GM23248 (cell line): ENCODE measurements at regions not wholly inside any gene's neighbourhood (a gene's known extent, or its start where the extent isn't known, plus 50 kb on each side); places are given as distances from the start of the nearest gene placed in this dataset.
A peak's percentile ranks its signal among the peaks of the same experiment; 100 is the strongest.

ENCODE experiments used
- DNase-seq: peaks from one replicate; pipeline ENCODE4 v3.0.0-alpha.2; 2015
- H2AFZ ChIP-seq: fragments of 200-600 bp; sonication (generic); 2 replicates; pipeline ENCODE4 v1.6.1; 2016; ENCODE audit warnings: antibody characterized with exemption
- H3F3A ChIP-seq: fragments of 200-600 bp; sonication (generic); 2 replicates; pipeline ENCODE4 v1.6.1; 2016; ENCODE audit warnings: mild to moderate bottlenecking, antibody characterized with exemption, mixed run types; ENCODE audit not compliant: insufficient read depth
- H3K27ac ChIP-seq: fragments of 200-600 bp; sonication (generic); 2 replicates; pipeline ENCODE4 v1.5.1; 2016; ENCODE audit warnings: mild to moderate bottlenecking
- H3K27me3 ChIP-seq: fragments of 200-600 bp; sonication (generic); replicated peaks from 2 replicates; pipeline ENCODE4 v1.6.1; 2016; ENCODE audit warnings: mild to moderate bottlenecking; ENCODE audit not compliant: insufficient read depth
- H3K36me3 ChIP-seq: fragments of 200-600 bp; sonication (generic); 2 replicates; pipeline ENCODE4 v1.6.1; 2016; ENCODE audit warnings: low read depth, mild to moderate bottlenecking
- H3K4me1 ChIP-seq: fragments of 200-600 bp; sonication (generic); 2 replicates; pipeline ENCODE4 v1.6.1; 2016; ENCODE audit warnings: mild to moderate bottlenecking; ENCODE audit not compliant: insufficient read depth
- H3K4me2 ChIP-seq: fragments of 200-600 bp; sonication (generic); one replicate; pipeline ENCODE4 v1.6.1; 2016; ENCODE audit warnings: mild to moderate bottlenecking; ENCODE audit not compliant: unreplicated experiment
- H3K4me3 ChIP-seq: fragments of 200-600 bp; sonication (generic); 2 replicates; pipeline ENCODE4 v1.5.1; 2016; ENCODE audit warnings: mild to moderate bottlenecking
- H3K79me2 ChIP-seq: fragments of 200-600 bp; sonication (generic); 2 replicates; pipeline ENCODE4 v1.6.1; 2016; ENCODE audit warnings: mild to moderate bottlenecking; ENCODE audit not compliant: insufficient read depth
- H3K9ac ChIP-seq: fragments of 200-600 bp; sonication (generic); 2 replicates; pipeline ENCODE4 v1.6.1; 2016; ENCODE audit warnings: mild to moderate bottlenecking
- H3K9me2 ChIP-seq: fragments of 200-600 bp; sonication (generic); 2 replicates; pipeline ENCODE4 v1.6.1; 2016; ENCODE audit warnings: mixed run types, mild to moderate bottlenecking, moderate library complexity; ENCODE audit not compliant: insufficient read depth
- H3K9me3 ChIP-seq: fragments of 200-600 bp; sonication (generic); one replicate; pipeline ENCODE4 v1.6.1; 2017; ENCODE audit warnings: low read depth
- H4K20me1 ChIP-seq: fragments of 200-600 bp; sonication (generic); 2 replicates; pipeline ENCODE4 v1.6.0; 2016; ENCODE audit not compliant: insufficient read depth
- EZH2 ChIP-seq: fragments of 200-600 bp; sonication (generic); IDR thresholded peaks from 2 replicates; pipeline ENCODE4 v1.6.1; 2018; ENCODE audit warnings: antibody characterized with exemption, mild to moderate bottlenecking; ENCODE audit not compliant: insufficient read depth, poor library complexity, severe bottlenecking
- EZH2phosphoT487 ChIP-seq: fragments of 200-600 bp; sonication (generic); IDR thresholded peaks from 2 replicates; pipeline ENCODE4 v1.6.1; 2018; ENCODE audit warnings: antibody characterized with exemption, moderate library complexity, mild to moderate bottlenecking, low read depth; ENCODE audit not compliant: insufficient read depth
- WGBS, 2 experiments: methylation state at CpG; one replicate each; pipeline ENCODE4 v1.1.6; 2015 to 2017; ENCODE audit warnings: low lambda C conversion rate in 2 of 2, low coverage in 1 of 2; ENCODE audit errors: missing lambda C conversion rate in 2 of 2; 5-methylcytosine and 5-hydroxymethylcytosine counted together
- in situ Hi-C: fragments of 300-500 bp; cut with MboI; formaldehyde crosslinking; loops from 2 replicates; pipeline ENCODE4 v1.15.0; 2020

DNA sequence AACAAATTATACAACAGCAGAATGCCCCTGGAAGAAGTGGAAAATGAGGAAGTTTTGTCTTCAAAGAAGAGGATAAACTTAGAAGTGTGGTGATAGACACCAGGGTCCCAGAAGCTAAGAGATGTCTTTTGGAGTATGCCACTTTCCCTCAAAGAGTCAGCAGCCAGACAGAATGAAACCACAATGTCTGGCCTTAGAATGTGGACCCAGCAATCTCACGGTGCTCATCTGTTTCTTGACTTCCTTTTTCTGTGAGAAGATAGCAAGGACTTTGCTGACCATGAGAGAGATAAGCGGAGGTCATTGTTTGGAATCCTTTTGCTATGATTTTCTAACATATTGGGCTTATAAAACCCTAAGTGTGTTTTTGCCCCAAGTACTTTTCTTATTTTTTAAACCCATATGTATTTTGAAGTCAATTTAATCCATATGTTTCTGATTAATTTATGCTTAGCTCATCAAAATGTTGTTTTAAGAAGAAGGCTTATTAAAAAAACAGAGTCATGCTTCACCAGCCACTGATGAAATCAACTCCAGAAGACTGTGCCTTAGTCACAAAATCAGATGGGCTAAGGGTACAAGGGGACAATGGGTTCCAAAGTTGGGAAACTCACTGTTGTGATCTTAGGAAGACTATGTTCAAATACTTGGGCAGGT is 451.2 kb upstream of the JAG1 start:
- Histone ChIP-seq H3F3A (no peaks in the 10 kb centered on the region), H2AFZ (no peak overlapping the region), H3K9me2 (no peaks in the 10 kb centered on the region), H4K20me1 (no peaks in the 10 kb centered on the region), H3K9ac (no peak overlapping the region), H3K27ac (no peak overlapping the region), H3K4me2 (no peak overlapping the region), H3K4me1 (no peaks in the 10 kb centered on the region), H3K4me3 (no peak overlapping the region), H3K27me3 (peaks cover 4% of the 10 kb centered on the region; the same call in 1 of the 2 replicates), H3K79me2 (no peaks in the 10 kb centered on the region), H3K36me3 (no peaks in the 10 kb centered on the region), H3K9me3 (no peaks in the 10 kb centered on the region)
- peak; percentile 11 for DNase-seq
- TF ChIP-seq EZH2phosphoT487 (no peak), EZH2 (no peak)
- whole genome bisulfite sequencing, 2 experiments: 62 to 71% methylated on average over 2 of the region's 2 CpGs
- in situ Hi-C loops: no loop called here

- Histone ChIP-seq H3F3A (no peaks in the 10 kb centered on the region), H3K9me2 (no peaks in the 10 kb centered on the region), H3K4me2 (no peak overlapping the region), H3K36me3 (no peaks in the 10 kb centered on the region), H3K27me3 (peaks cover 4% of the 10 kb centered on the region; the same call in 1 of the 2 replicates), H3K9me3 (no peaks in the 10 kb centered on the region), H3K79me2 (no peaks in the 10 kb centered on the region), H3K9ac (no peak overlapping the region), H2AFZ (no peak overlapping the region), H3K27ac (no peak overlapping the region), H3K4me1 (no peaks in the 10 kb centered on the region), H4K20me1 (no peaks in the 10 kb centered on the region), H3K4me3 (no peak overlapping the region)
- 6 to 9% methylated on average over 3 of the region's 3 CpGs for WGBS, 2 experiments
- DNase-seq: peak; percentile 2
- no peak for TF ChIP-seq EZH2phosphoT487
- no peak for TF ChIP-seq EZH2
- in situ Hi-C loops: no loop called here
Observed at GRCh38 chr20:11128220-11128718, 454.5 kb upstream of the JAG1 start.

- no peaks in the 10 kb centered on the region for H3K79me2 ChIP-seq
- DNase-seq: no peak
- H3K9me2 ChIP-seq: no peaks in the 10 kb centered on the region
- H3K27ac ChIP-seq: no peak overlapping the region
- 5 to 9% methylated on average over 1 of the region's 1 CpG for WGBS, 2 experiments
- no peaks in the 10 kb centered on the region for H3K4me1 ChIP-seq
- no peaks in the 10 kb centered on the region for H3K9me3 ChIP-seq
- no peak overlapping the region for H3K4me3 ChIP-seq
- H4K20me1 ChIP-seq: no peaks in the 10 kb centered on the region
- TF ChIP-seq EZH2: no peak
- TF ChIP-seq EZH2phosphoT487: no peak
- in situ Hi-C loops: no loop called here
- no peak overlapping the region for H2AFZ ChIP-seq
- H3K27me3 ChIP-seq: peaks cover 4% of the 10 kb centered on the region; the same call in 1 of the 2 replicates
- H3K4me2 ChIP-seq: no peak overlapping the region
- no peaks in the 10 kb centered on the region for H3F3A ChIP-seq
- no peaks in the 10 kb centered on the region for H3K36me3 ChIP-seq
- H3K9ac ChIP-seq: no peak overlapping the region
Observed at GRCh38 chr20:11128721-11129120, 454.9 kb upstream of the JAG1 start.

DNA sequence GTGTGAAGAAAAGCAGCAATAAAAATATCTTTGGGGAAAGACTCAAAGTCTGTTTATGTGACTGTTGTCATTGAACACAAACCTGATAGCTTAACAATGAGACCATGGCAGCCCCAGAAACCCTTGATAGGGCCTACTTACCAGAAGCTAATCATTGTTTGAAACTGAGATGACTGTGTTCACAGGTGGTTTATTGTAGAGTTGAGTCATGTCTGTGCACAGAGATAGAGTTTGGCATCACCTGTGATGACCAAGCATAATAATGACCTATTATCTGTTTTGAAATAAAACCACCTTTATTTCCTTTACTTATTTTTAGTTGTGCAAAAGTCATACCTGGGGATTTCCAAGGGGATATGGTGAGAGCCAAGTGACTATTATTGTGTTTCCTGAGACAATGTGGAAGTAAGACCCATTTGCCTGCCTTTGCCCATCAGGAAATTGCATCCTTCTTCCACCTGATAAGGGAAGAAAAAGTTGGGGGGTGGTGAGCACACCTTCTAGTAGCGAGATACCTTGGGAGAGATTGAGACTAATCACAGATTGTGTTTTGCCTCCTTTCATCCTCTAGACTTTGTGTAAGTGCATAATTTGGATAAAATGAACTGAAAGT is 456.9 kb upstream of the JAG1 start:
- Histone ChIP-seq H3K79me2 (no peaks in the 10 kb centered on the region), H3F3A (no peaks in the 10 kb centered on the region), H3K9me2 (no peaks in the 10 kb centered on the region), H3K36me3 (no peaks in the 10 kb centered on the region), H3K9me3 (no peaks in the 10 kb centered on the region), H3K27me3 (peaks cover 6% of the 10 kb centered on the region; the same call in 1 of the 2 replicates), H3K27ac (no peak overlapping the region), H4K20me1 (no peaks in the 10 kb centered on the region), H3K4me3 (no peak overlapping the region), H3K4me2 (no peak overlapping the region), H2AFZ (no peak overlapping the region), H3K4me1 (no peaks in the 10 kb centered on the region), H3K9ac (no peak overlapping the region)
- in situ Hi-C loops: no loop called here
- no peak for DNase-seq
- TF ChIP-seq EZH2phosphoT487 (no peak), EZH2 (no peak)
- whole genome bisulfite sequencing, 2 experiments: 93 to 96% methylated on average over 1 of the region's 1 CpG
